Hepatocyte (in vitro differentiated cells): ENCODE measurements at regions not wholly inside any gene's neighbourhood (a gene's known extent, or its start where the extent isn't known, plus 50 kb on each side); places are given as distances from the start of the nearest gene placed in this dataset.

Source experiments
- DNase-seq: peaks from one replicate; pipeline ENCODE4 v3.0.0-alpha.2; 2016; ENCODE audit warnings: low spot score
- H2AFZ ChIP-seq: fragments of 200-600 bp; sonication (generic); 2 replicates; pipeline ENCODE4 v1.6.0; 2016; ENCODE audit warnings: antibody characterized with exemption, mild to moderate bottlenecking
- H3K27ac ChIP-seq: fragments of 200-600 bp; sonication (generic); 2 replicates; pipeline ENCODE4 v1.5.1; 2016; ENCODE audit warnings: mild to moderate bottlenecking
- H3K27me3 ChIP-seq: fragments of 200-600 bp; sonication (generic); 2 replicates; pipeline ENCODE4 v1.6.1; 2016
- H3K36me3 ChIP-seq: fragments of 200-600 bp; sonication (generic); replicated peaks from 2 replicates; pipeline ENCODE4 v1.5.1; 2016; ENCODE audit warnings: low read depth; ENCODE audit not compliant: insufficient read depth
- H3K4me1 ChIP-seq: fragments of 200-600 bp; sonication (generic); 2 replicates; pipeline ENCODE4 v1.5.1; 2016; ENCODE audit warnings: mild to moderate bottlenecking, moderate library complexity; ENCODE audit not compliant: insufficient read depth
- H3K4me2 ChIP-seq: fragments of 200-600 bp; sonication (generic); 2 replicates; pipeline ENCODE4 v1.6.0; 2016
- H3K4me3 ChIP-seq: fragments of 200-600 bp; sonication (generic); 2 replicates; pipeline ENCODE4 v1.5.1; 2016; ENCODE audit warnings: mild to moderate bottlenecking
- H3K79me2 ChIP-seq: fragments of 200-600 bp; sonication (generic); 2 replicates; pipeline ENCODE4 v1.6.0; 2017; ENCODE audit warnings: mild to moderate bottlenecking
- H3K9me2 ChIP-seq: fragments of 200-600 bp; sonication (generic); replicated peaks from 2 replicates; pipeline ENCODE4 v1.6.0; 2017; ENCODE audit warnings: mild to moderate bottlenecking; ENCODE audit not compliant: insufficient read depth
- H3K9me3 ChIP-seq: fragments of 200-600 bp; sonication (generic); 2 replicates; pipeline ENCODE4 v1.5.1; 2016; ENCODE audit warnings: low read depth, mild to moderate bottlenecking
- H4K20me1 ChIP-seq: fragments of 200-600 bp; sonication (generic); 2 replicates; pipeline ENCODE4 v1.6.0; 2016; ENCODE audit warnings: mild to moderate bottlenecking; ENCODE audit not compliant: insufficient read depth, poor library complexity, severe bottlenecking
- EZH2 ChIP-seq: fragments of 200-600 bp; sonication (generic); IDR thresholded peaks from 2 replicates; pipeline ENCODE4 v1.6.1; 2016; ENCODE audit warnings: antibody characterized with exemption, mild to moderate bottlenecking, borderline replicate concordance
- EZH2phosphoT487 ChIP-seq: fragments of 200-600 bp; sonication (generic); IDR thresholded peaks from one replicate; pipeline ENCODE4 v1.6.1; 2018; ENCODE audit warnings: antibody characterized with exemption, mild to moderate bottlenecking, low read depth, moderate library complexity; ENCODE audit not compliant: unreplicated experiment, severe bottlenecking
- WGBS: methylation state at CpG from one replicate; pipeline ENCODE4 v1.1.6; 2016; ENCODE audit warnings: low lambda C conversion rate; ENCODE audit errors: missing lambda C conversion rate; 5-methylcytosine and 5-hydroxymethylcytosine counted together
- TF ChIP-seq, protein P1 (sequence below): fragments of 200-600 bp; sonication (generic); IDR thresholded peaks from 2 replicates; pipeline ENCODE4 v1.5.1; 2016; ENCODE audit warnings: antibody characterized with exemption, mild to moderate bottlenecking; ENCODE audit not compliant: poor library complexity

DNA sequence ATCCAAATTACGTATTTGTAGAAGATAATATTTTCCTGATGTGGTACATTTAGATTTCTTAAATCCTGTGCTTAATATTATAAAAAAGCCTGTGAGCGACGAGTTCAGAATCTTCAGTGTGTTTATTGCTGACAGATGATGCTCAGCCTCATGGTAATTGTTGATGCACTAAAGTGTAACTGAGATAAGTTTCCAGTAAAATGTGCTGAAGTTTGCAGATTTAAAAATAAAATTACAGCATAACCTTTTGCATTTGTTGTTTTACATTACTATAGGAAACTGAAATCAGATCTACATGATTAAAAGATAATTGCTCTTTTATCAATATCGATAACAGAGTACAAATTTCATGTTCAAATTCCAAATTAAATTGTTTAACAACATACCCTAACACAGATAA lies 307.6 kb downstream of the FIGN start:
- TF ChIP-seq EZH2, result no peak
- TF ChIP-seq, protein P1, sequence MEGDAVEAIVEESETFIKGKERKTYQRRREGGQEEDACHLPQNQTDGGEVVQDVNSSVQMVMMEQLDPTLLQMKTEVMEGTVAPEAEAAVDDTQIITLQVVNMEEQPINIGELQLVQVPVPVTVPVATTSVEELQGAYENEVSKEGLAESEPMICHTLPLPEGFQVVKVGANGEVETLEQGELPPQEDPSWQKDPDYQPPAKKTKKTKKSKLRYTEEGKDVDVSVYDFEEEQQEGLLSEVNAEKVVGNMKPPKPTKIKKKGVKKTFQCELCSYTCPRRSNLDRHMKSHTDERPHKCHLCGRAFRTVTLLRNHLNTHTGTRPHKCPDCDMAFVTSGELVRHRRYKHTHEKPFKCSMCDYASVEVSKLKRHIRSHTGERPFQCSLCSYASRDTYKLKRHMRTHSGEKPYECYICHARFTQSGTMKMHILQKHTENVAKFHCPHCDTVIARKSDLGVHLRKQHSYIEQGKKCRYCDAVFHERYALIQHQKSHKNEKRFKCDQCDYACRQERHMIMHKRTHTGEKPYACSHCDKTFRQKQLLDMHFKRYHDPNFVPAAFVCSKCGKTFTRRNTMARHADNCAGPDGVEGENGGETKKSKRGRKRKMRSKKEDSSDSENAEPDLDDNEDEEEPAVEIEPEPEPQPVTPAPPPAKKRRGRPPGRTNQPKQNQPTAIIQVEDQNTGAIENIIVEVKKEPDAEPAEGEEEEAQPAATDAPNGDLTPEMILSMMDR, result no peak
- no peak for TF ChIP-seq EZH2phosphoT487
- Histone ChIP-seq H3K4me1 (no peaks in the 10 kb centered on the region), H2AFZ (no peak overlapping the region), H3K79me2 (no peaks in the 10 kb centered on the region), H3K9me2 (no peaks in the 10 kb centered on the region), H4K20me1 (no peaks in the 10 kb centered on the region), H3K36me3 (no peaks in the 10 kb centered on the region), H3K9me3 (no peaks in the 10 kb centered on the region), H3K27ac (no peak overlapping the region), H3K4me3 (no peak overlapping the region), H3K4me2 (no peak overlapping the region), H3K27me3 (no peaks in the 10 kb centered on the region)
- 88% methylated on average over 4 of the region's 4 CpGs for WGBS
- DNase-seq, result no peak

- Histone ChIP-seq H3K4me2 (no peak overlapping the region), H3K27ac (no peak overlapping the region), H3K27me3 (peaks cover 3% of the 10 kb centered on the region), H3K79me2 (no peaks in the 10 kb centered on the region), H3K9me3 (no peaks in the 10 kb centered on the region), H3K4me1 (no peaks in the 10 kb centered on the region), H3K36me3 (no peaks in the 10 kb centered on the region), H3K4me3 (no peak overlapping the region), H2AFZ (no peak overlapping the region), H3K9me2 (no peaks in the 10 kb centered on the region), H4K20me1 (no peaks in the 10 kb centered on the region)
- TF ChIP-seq EZH2phosphoT487 (no peak), EZH2 (no peak)
- TF ChIP-seq, protein P1, result no peak
- WGBS, result 71% methylated on average over 2 of the region's 2 CpGs
- no peak for DNase-seq
Measured at GRCh38 chr2:163420604-163421003, 315.2 kb downstream of the FIGN start.

GRCh38 chr2:163419000-163419830 lies 316.6 kb downstream of the FIGN start:
- Histone ChIP-seq H3K9me3 (no peaks in the 10 kb centered on the region), H3K27ac (no peak overlapping the region), H3K79me2 (no peaks in the 10 kb centered on the region), H4K20me1 (no peaks in the 10 kb centered on the region), H3K4me3 (no peak overlapping the region), H3K27me3 (peaks cover 3% of the 10 kb centered on the region), H3K9me2 (no peaks in the 10 kb centered on the region), H3K4me1 (no peaks in the 10 kb centered on the region), H3K36me3 (no peaks in the 10 kb centered on the region), H3K4me2 (no peak overlapping the region), H2AFZ (no peak overlapping the region)
- TF ChIP-seq, protein P1, result no peak
- TF ChIP-seq EZH2 (no peak), EZH2phosphoT487 (no peak)
- WGBS, result 79% methylated on average over 4 of the region's 4 CpGs
- no peak for DNase-seq
